Astrocyte of the cerebellum (primary cell): ENCODE measurements at regions not wholly inside any gene's neighbourhood (a gene's known extent, or its start where the extent isn't known, plus 50 kb on each side); places are given as distances from the start of the nearest gene placed in this dataset.
A peak's percentile ranks its signal among the peaks of the same experiment; 100 is the strongest.

Experiments used
- DNase-seq: peaks from one replicate; pipeline ENCODE4 v3.0.0-alpha.2; 2011; ENCODE audit warnings: low read depth
- H3K4me3 ChIP-seq: 2 replicates; pipeline ENCODE4 v1.5.1; 2011; ENCODE audit warnings: mild to moderate bottlenecking, low read depth, low read length, moderate library complexity
- in situ Hi-C: cut with HindIII; loops from 2 replicates; pipeline ENCODE4 v1.10.0; 2017; ENCODE audit warnings: low sequenced_read_pairs
- TF ChIP-seq, protein P1 (sequence below): IDR thresholded peaks from 2 replicates; pipeline ENCODE4 v1.5.1; 2012; ENCODE audit warnings: low read length, low read depth, moderate library complexity, mild to moderate bottlenecking; ENCODE audit errors: missing control alignments

DNA sequence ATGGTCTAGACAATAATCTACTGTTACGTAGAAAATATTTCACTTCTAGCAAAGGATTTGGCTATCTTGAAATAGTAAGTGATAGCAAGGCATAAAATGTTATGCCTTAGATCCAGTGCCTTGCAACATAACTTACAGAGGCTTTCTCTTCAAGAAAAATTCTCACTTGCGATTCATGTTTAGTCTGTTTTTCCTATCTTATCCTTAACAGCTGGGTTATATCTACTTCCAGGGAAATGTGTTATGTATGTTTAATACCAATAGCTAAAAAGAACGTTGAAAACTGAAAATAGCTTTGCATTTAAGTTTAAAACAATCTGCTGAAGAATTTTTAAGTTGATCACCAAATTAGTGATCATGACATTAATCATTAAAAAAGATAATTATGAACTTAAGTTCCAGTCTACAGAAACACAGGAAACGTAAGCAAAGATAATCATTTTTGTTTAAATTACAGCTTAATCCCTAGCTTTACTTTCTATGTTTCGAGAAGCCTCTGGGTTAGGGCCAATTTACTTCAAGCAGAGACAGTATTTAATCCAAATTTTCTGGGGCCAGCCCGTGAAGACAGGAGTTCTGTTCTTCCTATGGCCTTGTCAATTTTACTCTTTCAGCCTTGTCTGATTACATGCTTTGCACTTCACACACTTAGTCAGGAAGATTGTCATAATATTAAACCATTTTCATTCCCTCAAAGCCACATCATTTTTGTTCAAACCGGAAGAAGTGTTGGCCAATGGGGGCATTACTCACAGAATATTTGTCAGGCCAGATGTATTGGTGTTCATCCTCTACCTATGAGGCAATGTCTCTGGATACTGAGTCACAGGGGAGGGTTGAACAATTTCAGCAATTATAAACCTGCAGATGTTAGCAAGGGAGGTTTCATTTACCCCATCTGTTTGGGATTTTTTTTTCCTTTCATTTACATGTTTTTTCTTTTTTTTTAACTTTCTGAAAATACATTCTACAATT lies 1132.9 kb upstream of the ZEB2 start:
- TF ChIP-seq, protein P1, sequence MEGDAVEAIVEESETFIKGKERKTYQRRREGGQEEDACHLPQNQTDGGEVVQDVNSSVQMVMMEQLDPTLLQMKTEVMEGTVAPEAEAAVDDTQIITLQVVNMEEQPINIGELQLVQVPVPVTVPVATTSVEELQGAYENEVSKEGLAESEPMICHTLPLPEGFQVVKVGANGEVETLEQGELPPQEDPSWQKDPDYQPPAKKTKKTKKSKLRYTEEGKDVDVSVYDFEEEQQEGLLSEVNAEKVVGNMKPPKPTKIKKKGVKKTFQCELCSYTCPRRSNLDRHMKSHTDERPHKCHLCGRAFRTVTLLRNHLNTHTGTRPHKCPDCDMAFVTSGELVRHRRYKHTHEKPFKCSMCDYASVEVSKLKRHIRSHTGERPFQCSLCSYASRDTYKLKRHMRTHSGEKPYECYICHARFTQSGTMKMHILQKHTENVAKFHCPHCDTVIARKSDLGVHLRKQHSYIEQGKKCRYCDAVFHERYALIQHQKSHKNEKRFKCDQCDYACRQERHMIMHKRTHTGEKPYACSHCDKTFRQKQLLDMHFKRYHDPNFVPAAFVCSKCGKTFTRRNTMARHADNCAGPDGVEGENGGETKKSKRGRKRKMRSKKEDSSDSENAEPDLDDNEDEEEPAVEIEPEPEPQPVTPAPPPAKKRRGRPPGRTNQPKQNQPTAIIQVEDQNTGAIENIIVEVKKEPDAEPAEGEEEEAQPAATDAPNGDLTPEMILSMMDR = no peak
- H3K4me3 ChIP-seq = no peak overlapping the region
- in situ Hi-C loops = no loop called here
- peak; percentile 9 for DNase-seq

DNA sequence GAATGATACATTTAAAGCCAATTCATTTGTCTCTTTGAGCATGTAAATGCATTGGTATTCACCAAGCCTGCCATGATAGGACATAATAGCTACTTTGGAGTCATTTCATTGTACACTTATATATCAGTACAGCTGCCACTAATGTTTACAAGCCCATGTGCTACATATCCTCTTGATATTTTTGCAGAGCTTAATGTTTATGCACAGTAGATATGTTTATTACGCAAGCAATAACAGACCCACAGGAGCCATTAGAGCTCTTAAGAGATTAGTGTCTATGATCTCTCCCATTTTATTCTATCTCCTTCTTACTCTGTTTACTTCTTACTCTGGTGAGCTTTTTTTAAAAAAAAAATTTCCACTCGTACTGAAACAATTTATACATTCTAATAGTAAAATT lies 1132.1 kb upstream of the ZEB2 start:
- TF ChIP-seq, protein P1 = no peak
- no peak for DNase-seq
- in situ Hi-C loops = no loop called here
- no peak overlapping the region for H3K4me3 ChIP-seq

DNA sequence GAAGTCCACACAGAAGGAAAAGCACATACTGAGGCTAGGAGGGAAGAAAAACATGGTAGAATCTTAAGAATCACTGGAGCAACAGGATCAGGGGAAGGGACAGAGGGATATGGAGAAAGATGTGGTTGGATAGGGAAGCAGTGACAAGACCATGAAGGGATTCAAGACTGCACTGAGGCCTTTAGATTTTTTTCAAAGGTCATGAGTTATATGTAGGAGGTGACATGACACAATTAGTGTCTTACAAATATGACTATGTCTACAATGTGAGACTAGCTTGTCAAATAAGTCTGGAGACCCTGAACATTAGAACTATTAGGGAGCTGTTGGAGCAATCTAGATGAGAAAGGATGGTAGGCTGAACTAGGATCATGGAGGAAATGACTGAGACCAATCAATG lies 1130.3 kb upstream of the ZEB2 start:
- TF ChIP-seq, protein P1 = no peak
- no peak overlapping the region for H3K4me3 ChIP-seq
- in situ Hi-C loops = no loop called here
- no peak for DNase-seq

DNA sequence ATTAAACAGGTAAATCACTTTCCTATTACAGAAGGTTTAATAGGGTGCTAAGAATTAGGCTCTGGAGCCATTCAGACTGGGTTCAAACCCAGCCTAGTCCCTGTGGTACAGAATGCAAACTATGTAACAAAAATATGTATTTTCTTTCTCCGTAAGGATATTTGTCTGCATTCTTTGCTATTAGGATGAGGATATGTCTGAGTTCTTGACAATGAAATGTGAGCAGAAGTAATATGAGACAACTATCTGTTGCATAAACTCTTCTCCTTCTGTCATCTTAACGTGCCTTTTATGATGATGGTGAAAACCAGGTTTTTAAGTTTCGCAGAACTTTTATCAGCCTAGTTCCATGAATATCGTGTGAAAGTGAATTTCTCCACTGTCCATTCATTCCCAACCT lies 1129.1 kb upstream of the ZEB2 start:
- H3K4me3 ChIP-seq = no peak overlapping the region
- TF ChIP-seq, protein P1 = no peak
- DNase-seq = no peak
- in situ Hi-C loops = no loop called here

DNA sequence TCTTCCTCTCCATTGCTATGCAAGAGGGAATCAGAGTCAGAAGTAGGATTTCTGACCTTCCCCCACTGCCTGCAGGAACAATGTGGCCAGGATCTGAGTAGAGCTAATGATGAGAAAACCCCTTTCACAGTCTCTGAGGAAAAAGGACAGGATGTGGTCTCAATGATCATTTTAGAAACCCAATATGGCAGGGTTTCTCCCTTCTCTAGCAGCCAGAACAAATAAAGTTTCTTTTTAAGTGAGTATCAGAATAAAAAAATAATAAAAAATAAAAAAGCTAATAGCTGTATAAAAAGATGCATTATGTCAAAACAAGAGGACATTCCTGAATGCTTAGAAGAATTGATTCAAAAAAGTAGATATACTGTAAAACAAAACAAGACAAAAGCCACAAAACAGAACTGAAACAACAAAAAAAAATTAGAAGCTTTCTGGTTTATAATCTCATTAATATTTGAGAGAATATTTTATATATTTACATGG lies 1124.9 kb upstream of the ZEB2 start:
- no peak for DNase-seq
- no peak overlapping the region for H3K4me3 ChIP-seq
- in situ Hi-C loops = no loop called here

DNA sequence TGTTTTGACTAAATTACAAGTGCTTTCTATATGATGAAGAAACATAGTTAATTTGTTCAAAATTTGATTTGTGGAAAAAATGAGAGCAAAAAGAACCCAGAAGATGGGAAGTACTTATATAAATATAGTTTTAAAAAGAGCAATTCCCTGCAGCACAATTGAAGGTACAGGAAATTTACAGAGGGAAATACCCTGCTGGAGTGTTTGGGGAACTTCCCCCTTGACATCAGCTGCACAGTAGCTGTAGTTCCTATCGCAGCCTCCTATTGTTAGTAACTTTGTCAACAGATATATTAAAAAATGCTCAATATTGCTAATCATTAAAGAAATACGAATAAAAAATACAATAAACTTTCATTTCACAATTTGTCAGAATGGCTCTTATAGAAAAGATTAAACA lies 1118.8 kb upstream of the ZEB2 start:
- TF ChIP-seq, protein P1 = peak; percentile 8
- DNase-seq = no peak
- in situ Hi-C loops = no loop called here
- no peak overlapping the region for H3K4me3 ChIP-seq

More for the DNA sequence above, 1124.9 kb upstream of the ZEB2 start:
- TF ChIP-seq, protein P1 = no peak
